Neutrophil (primary cell): ENCODE measurements at regions not wholly inside any gene's neighbourhood (a gene's known extent, or its start where the extent isn't known, plus 50 kb on each side); places are given as distances from the start of the nearest gene placed in this dataset.

Experiments used
- H3K27ac ChIP-seq: fragments of 200-600 bp; sonication (generic); 2 replicates; pipeline ENCODE4 v1.5.1; 2016; ENCODE audit warnings: mild to moderate bottlenecking, moderate library complexity
- H3K27me3 ChIP-seq: fragments of 200-600 bp; sonication (generic); 2 replicates; pipeline ENCODE4 v1.6.0; 2016; ENCODE audit warnings: mild to moderate bottlenecking
- H3K36me3 ChIP-seq: fragments of 200-600 bp; sonication (generic); 2 replicates; pipeline ENCODE4 v1.5.1; 2017
- H3K4me1 ChIP-seq, 2 experiments: fragments of 200-600 bp in 1 of 2; sonication (generic) in 1 of 2; 1 replicate in 1 of 2; 2 replicates in 1 of 2; pipeline versions ENCODE4 v1.5.1 to v1.6.1; 2013 to 2016; ENCODE audit warnings: low read depth in 1 of 2, low read length in 1 of 2, mild to moderate bottlenecking in 1 of 2, moderate library complexity in 1 of 2; ENCODE audit not compliant: control insufficient read depth in 1 of 2, insufficient read depth in 1 of 2
- H3K4me3 ChIP-seq, 2 experiments: fragments of 200-600 bp in 1 of 2; sonication (generic) in 1 of 2; 1 replicate in 1 of 2; 2 replicates in 1 of 2; pipeline ENCODE4 v1.5.1; 2013 to 2016; ENCODE audit warnings: low read depth in 1 of 2, low read length in 1 of 2, mild to moderate bottlenecking in 1 of 2, moderate library complexity in 1 of 2
- H3K9me3 ChIP-seq: fragments of 200-600 bp; sonication (generic); 2 replicates; pipeline ENCODE4 v1.5.1; 2016
- TF ChIP-seq, protein P1 (sequence below): fragments of 200-600 bp; sonication (generic); IDR thresholded peaks from 2 replicates; pipeline ENCODE4 v1.5.1; 2016; ENCODE audit warnings: antibody characterized with exemption

GRCh38 chr1:182144646-182145030, 83.1 kb upstream of the ZNF648 start:
- H3K4me3 ChIP-seq, result peak overlapping the region in 1 of 2 experiments; percentile 19
- H3K4me1 ChIP-seq, result peaks cover 63 to 65% of the 10 kb centered on the region in 2 experiments
- no peaks in the 10 kb centered on the region for H3K36me3 ChIP-seq
- peak overlapping the region; percentile 98 for H3K27ac ChIP-seq
- H3K9me3 ChIP-seq, result no peaks in the 10 kb centered on the region
- H3K27me3 ChIP-seq, result no peaks in the 10 kb centered on the region
- TF ChIP-seq, protein P1, sequence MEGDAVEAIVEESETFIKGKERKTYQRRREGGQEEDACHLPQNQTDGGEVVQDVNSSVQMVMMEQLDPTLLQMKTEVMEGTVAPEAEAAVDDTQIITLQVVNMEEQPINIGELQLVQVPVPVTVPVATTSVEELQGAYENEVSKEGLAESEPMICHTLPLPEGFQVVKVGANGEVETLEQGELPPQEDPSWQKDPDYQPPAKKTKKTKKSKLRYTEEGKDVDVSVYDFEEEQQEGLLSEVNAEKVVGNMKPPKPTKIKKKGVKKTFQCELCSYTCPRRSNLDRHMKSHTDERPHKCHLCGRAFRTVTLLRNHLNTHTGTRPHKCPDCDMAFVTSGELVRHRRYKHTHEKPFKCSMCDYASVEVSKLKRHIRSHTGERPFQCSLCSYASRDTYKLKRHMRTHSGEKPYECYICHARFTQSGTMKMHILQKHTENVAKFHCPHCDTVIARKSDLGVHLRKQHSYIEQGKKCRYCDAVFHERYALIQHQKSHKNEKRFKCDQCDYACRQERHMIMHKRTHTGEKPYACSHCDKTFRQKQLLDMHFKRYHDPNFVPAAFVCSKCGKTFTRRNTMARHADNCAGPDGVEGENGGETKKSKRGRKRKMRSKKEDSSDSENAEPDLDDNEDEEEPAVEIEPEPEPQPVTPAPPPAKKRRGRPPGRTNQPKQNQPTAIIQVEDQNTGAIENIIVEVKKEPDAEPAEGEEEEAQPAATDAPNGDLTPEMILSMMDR, result no peak

GRCh38 chr1:182143825-182144645, 82.5 kb upstream of the ZNF648 start:
- Histone ChIP-seq H3K27ac (peak overlapping the region; percentile 98), H3K9me3 (no peaks in the 10 kb centered on the region), H3K4me3 (peak overlapping the region; percentile 37 to 45), H3K36me3 (no peaks in the 10 kb centered on the region), H3K4me1 (peaks cover 61 to 62% of the 10 kb centered on the region in 2 experiments), H3K27me3 (no peaks in the 10 kb centered on the region)
- TF ChIP-seq, protein P1, result peak; percentile 43

DNA sequence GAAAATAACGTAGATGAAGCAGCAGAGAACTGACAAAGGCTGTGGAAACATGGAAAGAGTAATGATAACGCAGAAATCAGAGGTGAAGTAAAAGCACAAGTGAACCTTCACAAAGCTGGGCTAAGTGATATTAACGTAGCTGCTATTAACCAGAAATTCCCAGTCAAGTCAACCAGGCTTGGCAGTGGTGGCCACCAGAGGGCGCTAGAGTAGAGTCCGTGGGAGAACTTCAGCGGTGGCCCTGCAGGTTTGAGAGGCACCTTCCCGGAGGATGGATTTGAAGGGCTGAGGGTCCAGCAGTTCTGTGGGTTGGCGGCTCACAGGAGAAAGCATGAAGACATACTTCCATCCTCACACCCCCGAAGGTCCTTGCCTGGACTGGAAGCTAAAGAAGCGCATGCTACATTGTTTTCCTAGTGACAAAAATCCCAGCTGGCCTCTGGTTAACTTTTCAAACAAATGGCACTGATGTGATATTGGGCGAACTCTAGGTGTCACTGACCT, 81.7 kb upstream of the ZNF648 start:
- Histone ChIP-seq H3K36me3 (no peaks in the 10 kb centered on the region), H3K4me1 (peaks cover 53% of the 10 kb centered on the region in 2 experiments), H3K27ac (peak overlapping the region; percentile 98), H3K9me3 (no peaks in the 10 kb centered on the region), H3K27me3 (no peaks in the 10 kb centered on the region), H3K4me3 (peak overlapping the region; percentile 37 to 45)
- TF ChIP-seq, protein P1, result peak; percentile 96

- Histone ChIP-seq H3K4me1 (peaks cover 47 to 48% of the 10 kb centered on the region in 2 experiments), H3K36me3 (no peaks in the 10 kb centered on the region), H3K9me3 (no peaks in the 10 kb centered on the region), H3K27ac (peak overlapping the region; percentile 98), H3K27me3 (no peaks in the 10 kb centered on the region), H3K4me3 (no peak overlapping the region)
- TF ChIP-seq, protein P1, result no peak
Measured at GRCh38 chr1:182142621-182143020, 81.1 kb upstream of the ZNF648 start.

- Histone ChIP-seq H3K27me3 (no peaks in the 10 kb centered on the region), H3K4me3 (no peak overlapping the region), H3K9me3 (no peaks in the 10 kb centered on the region), H3K4me1 (peaks cover 32% of the 10 kb centered on the region in 2 experiments), H3K27ac (no peak overlapping the region), H3K36me3 (no peaks in the 10 kb centered on the region)
- TF ChIP-seq, protein P1, result no peak
Measured at GRCh38 chr1:182141040-182141439, 79.5 kb upstream of the ZNF648 start.
